Rectal smooth muscle tissue (tissue), 1 donor: ENCODE measurements at regions not wholly inside any gene's neighbourhood (a gene's known extent, or its start where the extent isn't known, plus 50 kb on each side); places are given as distances from the start of the nearest gene placed in this dataset.
"Not testable (repeated sequence)": the region's sequence is repeated elsewhere in the genome, so short reads cannot be mapped to it uniquely, and the experiment has no call there.

ENCODE experiments used
- H3K27ac ChIP-seq: one replicate; pipeline ENCODE4 v1.7.0; 2013; ENCODE audit warnings: low read depth, low read length, inconsistent platforms
- H3K27me3 ChIP-seq: one replicate; pipeline ENCODE4 v1.7.0; 2013; ENCODE audit warnings: low read length; ENCODE audit not compliant: control insufficient read depth, insufficient read depth
- H3K36me3 ChIP-seq: one replicate; pipeline ENCODE4 v1.7.0; 2013; ENCODE audit warnings: low read length; ENCODE audit not compliant: control insufficient read depth, insufficient read depth
- H3K4me1 ChIP-seq: one replicate; pipeline ENCODE4 v1.7.0; 2013; ENCODE audit warnings: low read length; ENCODE audit not compliant: control insufficient read depth, insufficient read depth
- H3K4me3 ChIP-seq: one replicate; pipeline ENCODE4 v1.7.0; 2013; ENCODE audit warnings: low read length
- H3K9ac ChIP-seq: one replicate; pipeline ENCODE4 v1.7.0; 2013; ENCODE audit warnings: low read length

GRCh38 chr16:88326611-88327485 lies 55.9 kb upstream of the ZNF469 start:
- Histone ChIP-seq H3K4me3 (no peak overlapping the region), H3K9ac (no peak overlapping the region), H3K36me3 (no peaks in the 10 kb centered on the region), H3K27ac (no peak overlapping the region), H3K4me1 (no peaks in the 10 kb centered on the region), H3K27me3 (no peaks in the 10 kb centered on the region)

GRCh38 chr16:88327561-88328312 lies 55.0 kb upstream of the ZNF469 start:
- Histone ChIP-seq H3K9ac (no peak overlapping the region), H3K36me3 (no peaks in the 10 kb centered on the region), H3K4me3 (no peak overlapping the region), H3K27ac (no peak overlapping the region), H3K27me3 (no peaks in the 10 kb centered on the region), H3K4me1 (no peaks in the 10 kb centered on the region)

GRCh38 chr16:88328313-88328980 lies 54.3 kb upstream of the ZNF469 start:
- H3K27me3 ChIP-seq, result no peaks in the 10 kb centered on the region

GRCh38 chr16:88329726-88330700 lies 52.7 kb upstream of the ZNF469 start:
- Histone ChIP-seq H3K27ac (no peak overlapping the region), H3K4me3 (no peak overlapping the region), H3K27me3 (no peaks in the 10 kb centered on the region), H3K36me3 (no peaks in the 10 kb centered on the region), H3K9ac (no peak overlapping the region), H3K4me1 (no peaks in the 10 kb centered on the region)

More at GRCh38 chr16:88328313-88328980, 54.3 kb upstream of the ZNF469 start:
- H3K9ac ChIP-seq, result no peak overlapping the region
- no peaks in the 10 kb centered on the region for H3K36me3 ChIP-seq
- no peaks in the 10 kb centered on the region for H3K4me1 ChIP-seq
- H3K27ac ChIP-seq, result no peak overlapping the region
- H3K4me3 ChIP-seq, result no peak overlapping the region

- Histone ChIP-seq H3K9ac (no peak overlapping the region), H3K27ac (no peak overlapping the region), H3K27me3 (no peaks in the 10 kb centered on the region), H3K4me3 (no peak overlapping the region), H3K36me3 (no peaks in the 10 kb centered on the region), H3K4me1 (no peaks in the 10 kb centered on the region)
These were observed 51.5 kb upstream of the ZNF469 start for GRCh38 chr16:88330971-88331890.

- no peaks in the 10 kb centered on the region for H3K36me3 ChIP-seq
- H3K4me3 ChIP-seq, result no peak overlapping the region
- H3K27me3 ChIP-seq, result no peaks in the 10 kb centered on the region
- H3K27ac ChIP-seq, result no peak overlapping the region
- no peak overlapping the region for H3K9ac ChIP-seq
- no peaks in the 10 kb centered on the region for H3K4me1 ChIP-seq
These were observed 50.5 kb upstream of the ZNF469 start for GRCh38 chr16:88331989-88332920.

- not testable (repeated sequence) for H3K9ac ChIP-seq, H3K27me3 ChIP-seq, H3K27ac ChIP-seq, H3K36me3 ChIP-seq, H3K4me1 ChIP-seq, H3K4me3 ChIP-seq
These were observed 49.6 kb upstream of the ZNF469 start for GRCh38 chr16:88332921-88333825.
